HG02588 (cell line): ENCODE measurements at regions not wholly inside any gene's neighbourhood (a gene's known extent, or its start where the extent isn't known, plus 50 kb on each side); places are given as distances from the start of the nearest gene placed in this dataset.
"Not testable (repeated sequence)": the region's sequence is repeated elsewhere in the genome, so short reads cannot be mapped to it uniquely, and the experiment has no call there.

Source experiments
- ATAC-seq: cut with Tn5 transposase; IDR thresholded peaks from one replicate; pipeline ENCODE4 v1.9.1; 2021; ENCODE audit warnings: mild to moderate bottlenecking, moderate library complexity; ENCODE audit not compliant: unreplicated experiment

DNA sequence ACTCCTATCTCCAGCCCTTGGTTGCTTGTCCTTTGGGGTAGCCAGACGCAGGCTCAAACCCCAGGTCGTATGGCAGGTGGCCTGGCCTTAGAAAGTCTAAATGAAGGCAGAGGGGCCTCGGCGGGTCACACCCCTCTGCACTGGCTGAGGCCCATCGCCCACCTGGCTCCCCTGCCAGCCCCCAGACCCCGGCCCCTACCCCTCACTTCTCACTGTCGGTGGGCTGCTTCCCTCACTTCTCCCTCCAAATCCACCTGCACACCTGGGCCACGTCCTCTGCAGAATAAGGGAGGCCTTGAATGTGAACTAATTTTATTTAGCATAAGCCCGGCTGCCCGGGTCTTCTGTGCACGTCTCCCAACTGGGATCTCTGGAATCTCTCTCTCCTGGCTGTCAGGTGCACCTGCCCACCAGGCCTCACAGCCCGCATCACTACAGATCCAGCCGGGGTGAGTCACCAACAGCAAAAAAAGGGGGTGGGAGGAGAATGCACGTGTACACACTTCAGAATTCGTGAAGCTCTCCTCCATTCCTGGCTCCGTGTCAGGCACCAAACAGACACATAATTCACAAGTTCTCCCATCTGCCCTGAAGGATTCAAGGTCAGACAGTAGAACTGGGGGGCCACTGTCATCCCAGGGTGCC lies 107.5 kb upstream of the SIM2 start:
- ATAC-seq = no peak

DNA sequence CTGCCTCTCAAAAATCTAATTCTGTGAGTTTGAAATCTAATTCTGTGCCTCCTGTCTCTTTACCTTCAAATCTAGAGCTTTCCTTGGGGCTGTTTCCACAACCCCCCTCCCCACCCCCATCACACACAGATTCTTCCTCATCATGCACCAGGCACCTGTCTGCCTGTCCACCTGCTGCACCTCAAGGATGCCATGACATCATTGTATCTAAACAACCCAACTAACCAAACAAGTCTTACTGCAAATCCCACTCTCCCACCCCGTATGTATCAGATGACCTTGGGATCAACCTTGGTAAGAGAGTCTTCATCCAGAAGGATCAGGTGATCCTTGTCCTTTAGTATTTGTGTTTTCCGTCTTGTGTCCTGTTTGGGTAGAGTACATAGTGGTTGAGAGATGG lies 102.7 kb upstream of the SIM2 start:
- ATAC-seq = no peak

DNA sequence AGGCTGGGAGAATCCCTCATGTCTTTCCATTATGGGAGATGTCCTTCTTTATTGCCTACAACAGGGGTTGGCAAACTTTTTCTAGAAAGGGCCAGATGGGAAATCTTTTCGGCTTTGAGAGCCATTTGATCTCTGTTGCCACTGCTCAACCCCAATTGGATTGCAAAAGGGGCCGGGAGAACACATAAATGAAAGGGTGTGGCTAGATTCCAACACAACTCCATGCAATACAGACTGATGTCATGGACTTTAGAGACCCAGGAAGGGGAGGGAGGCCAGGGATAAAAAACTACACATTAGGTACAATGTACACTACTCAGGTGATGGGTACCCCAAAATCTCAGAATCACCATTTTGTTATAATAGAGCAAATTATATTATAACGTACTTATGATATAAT lies 97.6 kb upstream of the SIM2 start:
- no peak for ATAC-seq

DNA sequence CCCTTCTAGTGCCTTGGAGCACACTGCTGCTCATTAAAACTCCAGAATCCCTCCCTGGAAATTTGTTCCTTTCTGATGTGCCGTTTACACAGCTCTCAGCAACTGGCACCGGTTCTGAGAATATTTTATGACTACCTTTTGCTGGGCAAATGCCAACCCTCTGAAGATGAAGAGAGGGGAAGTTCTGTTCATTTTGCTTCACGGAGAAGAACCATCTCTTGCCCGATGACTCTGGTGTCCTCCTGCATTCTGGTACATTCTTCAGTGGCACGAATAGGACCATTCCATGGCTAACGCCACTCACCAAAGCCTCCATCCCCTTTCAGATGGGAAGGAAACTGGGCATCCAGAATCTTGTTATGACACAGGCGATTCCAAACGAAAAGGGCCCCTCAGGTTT lies 96.2 kb upstream of the SIM2 start:
- ATAC-seq = no peak

DNA sequence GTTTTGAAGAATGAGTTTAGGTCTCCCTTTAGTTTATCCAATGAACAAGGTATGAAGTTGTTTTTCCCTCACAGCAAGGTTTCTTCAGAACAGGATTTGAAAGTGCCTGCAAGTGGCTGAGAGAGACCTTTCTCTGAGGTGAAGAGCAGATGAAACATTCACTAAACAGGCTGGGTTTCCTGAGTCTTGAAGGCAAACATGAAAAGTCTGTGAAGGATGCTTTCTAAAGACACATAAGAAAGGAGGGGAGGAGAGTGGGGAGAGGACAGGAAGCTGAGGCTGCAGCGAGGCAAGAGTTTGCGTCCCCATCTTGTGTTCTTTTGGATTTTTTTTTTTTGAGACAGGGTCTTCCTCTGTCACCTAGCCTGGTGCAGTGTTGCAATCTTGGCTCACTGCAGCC lies 95.7 kb upstream of the SIM2 start:
- no peak for ATAC-seq

DNA sequence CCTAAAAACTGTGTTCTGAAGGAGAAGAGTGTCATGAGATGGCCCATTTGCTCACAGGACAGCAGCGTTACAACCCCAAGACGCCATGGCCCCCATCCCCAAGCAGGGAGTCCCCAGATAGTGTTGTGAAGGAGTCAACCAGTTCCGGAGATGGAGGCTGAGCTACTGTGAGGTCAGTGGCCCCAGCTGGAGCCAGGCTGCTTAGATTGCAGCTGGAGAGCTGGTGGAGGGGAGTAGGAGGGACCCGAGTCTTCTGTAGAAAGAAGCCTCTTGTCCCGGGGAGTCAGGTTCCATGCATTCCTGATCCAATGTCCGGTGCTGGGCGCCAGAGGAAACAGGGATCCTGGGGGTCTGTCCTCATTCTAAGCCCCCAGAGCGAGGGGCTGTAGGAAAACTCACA lies 93.5 kb upstream of the SIM2 start:
- no peak for ATAC-seq

DNA sequence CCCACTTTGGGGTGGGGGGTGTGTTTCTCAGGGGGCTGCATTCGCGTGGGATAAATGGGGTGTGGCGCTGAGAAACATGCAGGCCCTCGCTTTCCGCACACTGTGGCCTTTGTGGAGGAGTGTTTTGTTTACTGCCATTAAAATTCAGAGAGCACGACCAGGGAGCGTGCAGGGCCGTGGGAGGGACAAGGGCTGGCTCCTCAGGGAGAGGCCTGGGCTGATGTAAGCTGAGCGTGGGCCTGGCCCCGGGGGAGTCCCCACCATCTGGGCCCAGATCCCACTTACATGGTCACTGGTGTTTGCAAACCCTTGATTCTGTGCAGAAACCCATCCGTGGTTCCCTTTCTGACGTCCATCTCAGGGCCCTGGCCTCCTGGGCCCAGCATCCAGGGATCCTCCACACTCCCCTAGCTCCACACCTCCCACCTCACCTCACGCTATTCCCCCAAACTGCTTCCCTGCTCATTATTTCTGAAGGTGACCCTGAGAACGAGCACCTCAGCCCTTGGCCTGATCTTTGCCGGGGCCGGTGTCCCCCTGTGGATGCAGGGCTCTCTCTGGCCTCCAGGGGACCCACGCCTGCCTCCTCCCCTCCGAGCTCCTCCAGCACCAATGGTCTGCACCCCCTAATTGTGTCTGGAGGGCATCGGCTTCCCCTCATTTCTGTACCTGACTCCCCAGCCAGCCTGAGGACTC lies 92.5 kb upstream of the SIM2 start:
- ATAC-seq = no peak

- no peak for ATAC-seq
These were observed 92.0 kb upstream of the SIM2 start for GRCh38 chr21:36606983-36607325.

DNA sequence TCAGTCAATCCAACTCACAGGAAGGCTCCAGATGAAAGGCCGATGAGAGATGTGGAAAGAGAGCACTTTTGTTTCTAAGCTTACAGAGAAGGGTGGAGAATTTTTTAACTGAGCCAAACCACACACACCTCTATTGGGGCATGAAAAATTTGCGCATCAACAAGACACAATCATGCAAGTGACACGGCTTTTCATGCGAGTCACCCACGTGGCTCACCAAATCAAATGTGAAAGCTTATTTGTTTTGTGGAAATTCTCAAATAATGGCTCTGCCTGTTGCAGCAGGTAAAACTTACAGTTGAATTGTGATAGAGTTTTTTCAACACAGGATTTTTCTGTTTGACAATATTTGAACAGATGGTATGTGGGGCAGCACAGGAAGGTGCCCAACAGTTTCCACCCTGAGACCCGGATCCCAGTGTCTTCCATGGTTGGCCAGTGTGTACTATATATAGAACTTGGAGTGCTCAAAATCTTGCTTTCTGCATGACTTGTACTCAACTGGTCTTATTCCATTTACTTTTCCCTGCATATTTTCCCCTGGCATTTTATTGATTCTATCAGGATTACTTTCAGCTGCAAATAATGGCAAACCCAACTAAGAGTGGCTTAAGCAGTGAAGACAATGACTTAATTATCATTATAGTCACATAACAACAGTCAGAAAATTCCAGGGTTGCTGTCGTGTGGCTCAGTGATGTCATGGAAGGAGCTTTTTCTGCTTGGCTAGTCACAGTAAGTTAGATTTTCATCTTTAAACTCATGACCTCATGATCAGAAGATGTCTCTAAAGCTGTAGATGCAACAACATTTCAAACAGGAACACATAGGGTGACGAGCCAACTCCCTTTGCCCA lies 90.6 kb upstream of the SIM2 start:
- no peak for ATAC-seq

GRCh38 chr21:36608897-36609225 lies 90.1 kb upstream of the SIM2 start:
- no peak for ATAC-seq

DNA sequence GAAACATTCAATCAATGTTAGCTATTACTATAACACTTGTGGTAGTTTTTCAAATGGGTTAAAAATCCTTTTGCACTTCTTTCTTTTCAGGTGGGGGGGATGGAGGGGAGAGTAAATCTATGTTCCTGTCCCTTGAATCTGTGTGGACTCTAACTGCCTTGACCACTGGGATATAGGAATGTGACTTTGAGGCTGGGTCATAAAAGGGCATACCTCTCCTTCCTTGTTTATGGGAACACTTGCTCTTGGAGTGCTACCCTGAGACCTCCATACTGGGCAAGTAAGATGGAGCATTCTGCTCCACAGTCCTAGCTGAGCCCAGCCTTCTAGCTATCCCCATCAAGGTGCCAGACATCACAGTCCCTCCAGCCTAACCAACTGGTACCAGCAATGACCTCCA lies 89.3 kb upstream of the SIM2 start:
- no peak for ATAC-seq

GRCh38 chr21:36610201-36610600 lies 88.7 kb upstream of the SIM2 start:
- ATAC-seq = no peak

DNA sequence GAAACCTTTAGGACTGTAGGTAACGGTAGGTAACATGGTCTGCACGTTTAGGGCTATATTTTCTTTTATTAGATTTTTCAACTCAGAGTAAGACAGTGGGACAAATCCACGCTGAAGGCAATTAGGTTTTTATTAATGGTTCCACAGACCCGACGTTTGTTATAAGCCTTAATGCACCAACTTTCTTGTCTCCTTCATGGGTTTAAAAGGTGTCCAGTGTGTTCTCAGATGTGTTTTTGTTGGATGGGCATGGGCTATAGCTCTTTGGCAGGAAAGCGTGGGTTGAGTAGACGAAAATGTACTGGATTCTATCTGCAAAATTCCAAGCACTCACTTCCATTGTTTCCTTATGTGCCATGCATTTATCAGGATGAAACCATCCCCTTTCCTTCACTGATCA lies 88.0 kb upstream of the SIM2 start:
- no peak for ATAC-seq

DNA sequence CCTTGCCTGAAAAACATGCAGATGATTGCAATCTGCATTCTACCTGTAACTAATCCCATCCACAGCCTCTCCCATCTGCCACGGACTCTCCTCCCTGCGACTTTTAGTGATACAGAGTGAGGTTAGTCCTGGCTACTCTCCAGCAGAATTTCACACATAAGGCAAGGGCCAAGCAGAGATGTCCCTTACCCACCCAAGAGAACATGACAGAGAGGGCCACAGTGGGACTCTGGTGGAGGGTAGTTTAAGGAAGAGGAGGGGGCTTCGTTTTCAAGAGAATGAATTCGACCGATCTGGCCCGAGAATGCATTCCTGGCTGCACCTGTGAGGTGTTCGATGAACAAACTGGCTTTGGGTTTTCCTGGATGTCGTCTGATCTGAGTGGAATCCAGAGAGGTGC lies 87.5 kb upstream of the SIM2 start:
- ATAC-seq = no peak

DNA sequence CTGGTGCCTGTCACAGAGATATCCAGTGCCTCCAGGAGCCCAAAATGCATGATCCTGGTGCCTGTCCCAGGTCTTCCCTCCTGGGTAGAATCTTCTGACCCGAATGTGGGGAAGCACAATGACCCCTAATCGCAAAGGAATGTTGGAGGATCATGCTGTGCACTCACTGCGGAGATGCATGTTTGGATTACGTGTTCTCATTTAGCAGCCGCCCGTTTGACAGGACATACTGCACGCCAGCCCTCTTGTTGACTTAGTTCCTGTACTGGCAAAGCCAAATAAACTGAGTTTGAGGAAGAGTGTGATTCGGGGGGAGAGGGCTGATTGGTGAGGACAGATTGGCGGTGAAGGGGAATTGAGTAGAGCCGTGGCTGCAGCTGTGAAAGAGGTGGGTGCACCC lies 85.9 kb upstream of the SIM2 start:
- ATAC-seq = no peak

DNA sequence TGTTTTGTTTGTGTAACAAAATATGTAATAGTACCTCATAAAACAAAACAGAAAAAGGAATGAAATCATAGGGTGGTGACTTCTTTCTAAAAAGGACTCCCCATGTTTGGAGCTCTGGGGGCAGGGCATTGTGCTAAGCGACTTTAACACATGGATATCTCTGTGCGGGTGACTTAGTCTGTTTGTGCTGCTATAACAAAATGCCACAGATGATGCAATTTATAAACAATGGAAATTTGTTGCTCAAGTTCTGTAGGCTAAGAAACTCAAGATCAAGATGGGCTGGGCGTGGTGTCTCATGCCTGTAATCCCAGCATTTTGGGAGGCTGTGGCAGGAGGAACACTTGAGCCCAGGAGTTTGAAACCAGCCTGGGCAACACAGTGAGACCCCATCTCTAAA lies 85.4 kb upstream of the SIM2 start:
- no peak for ATAC-seq

GRCh38 chr21:36615274-36615964 lies 83.5 kb upstream of the SIM2 start:
- no peak for ATAC-seq

DNA sequence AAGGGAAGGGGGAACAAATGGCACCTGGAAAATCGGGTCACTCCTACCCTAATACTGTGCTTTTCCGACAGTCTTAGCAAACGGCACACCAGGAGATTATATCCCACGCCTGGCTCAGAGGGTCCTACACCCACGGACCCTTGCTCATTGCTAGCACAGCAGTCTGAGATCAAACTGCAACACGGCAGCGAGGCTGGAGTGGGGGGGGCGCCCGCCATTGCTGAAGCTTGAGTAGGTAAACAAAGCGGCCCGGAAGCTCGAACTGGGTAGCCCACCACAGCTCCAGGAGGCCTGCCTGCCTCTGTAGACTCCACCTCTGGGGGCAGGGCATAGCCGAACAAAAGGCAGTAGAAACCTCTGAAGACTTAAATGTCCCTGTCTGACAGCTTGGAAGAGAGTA lies 82.1 kb upstream of the SIM2 start:
- not testable (repeated sequence) for ATAC-seq

- ATAC-seq = not testable (repeated sequence)
These were observed 77.1 kb upstream of the SIM2 start for GRCh38 chr21:36621794-36622193.

DNA sequence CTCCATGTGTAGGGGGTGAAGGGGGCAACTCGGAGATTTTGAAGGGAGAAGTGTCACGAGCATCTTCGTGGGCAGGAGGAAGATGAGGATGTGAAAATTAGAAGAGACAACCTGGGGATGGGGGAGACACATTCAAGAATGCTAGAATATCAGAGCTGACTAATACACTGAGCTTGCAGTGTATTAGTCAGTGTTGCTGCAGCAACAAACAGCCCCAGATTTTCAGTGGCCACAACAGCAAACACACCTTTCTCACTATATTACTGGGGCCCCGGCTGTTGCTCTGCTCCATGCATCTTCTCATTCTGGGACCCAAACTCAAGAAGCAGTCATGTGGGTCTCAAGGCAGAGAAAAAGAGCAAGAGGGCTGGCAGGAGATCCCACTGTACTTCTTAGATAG lies 74.8 kb upstream of the SIM2 start:
- no peak for ATAC-seq

DNA sequence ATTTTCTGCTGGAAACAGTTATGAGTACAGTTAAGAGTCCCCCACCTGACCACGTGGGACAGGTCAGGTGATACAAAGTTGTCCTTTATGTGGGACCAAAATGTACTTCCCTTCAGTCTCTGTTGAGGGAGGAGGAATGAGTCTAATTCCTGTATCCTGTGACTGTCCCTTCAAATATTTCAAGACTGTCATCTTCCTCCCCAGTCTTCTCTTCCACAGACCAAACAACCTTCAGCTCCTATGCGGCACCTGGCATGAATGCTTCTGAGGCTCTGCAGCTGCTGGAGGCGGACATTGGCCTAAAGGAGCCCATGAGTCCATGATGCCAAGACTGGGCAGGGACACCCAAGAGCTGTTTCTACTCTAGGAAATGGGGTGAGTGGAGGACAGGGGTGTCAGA lies 72.1 kb upstream of the SIM2 start:
- ATAC-seq = no peak

- no peak for ATAC-seq
These were observed 71.7 kb upstream of the SIM2 start for GRCh38 chr21:36627242-36627641.
